Hepatocyte (in vitro differentiated cells): ENCODE measurements at regions not wholly inside any gene's neighbourhood (a gene's known extent, or its start where the extent isn't known, plus 50 kb on each side); places are given as distances from the start of the nearest gene placed in this dataset.

Experiments used
- DNase-seq: peaks from one replicate; pipeline ENCODE4 v3.0.0-alpha.2; 2016; ENCODE audit warnings: low spot score
- H2AFZ ChIP-seq: fragments of 200-600 bp; sonication (generic); 2 replicates; pipeline ENCODE4 v1.6.0; 2016; ENCODE audit warnings: antibody characterized with exemption, mild to moderate bottlenecking
- H3K27ac ChIP-seq: fragments of 200-600 bp; sonication (generic); 2 replicates; pipeline ENCODE4 v1.5.1; 2016; ENCODE audit warnings: mild to moderate bottlenecking
- H3K27me3 ChIP-seq: fragments of 200-600 bp; sonication (generic); 2 replicates; pipeline ENCODE4 v1.6.1; 2016
- H3K36me3 ChIP-seq: fragments of 200-600 bp; sonication (generic); replicated peaks from 2 replicates; pipeline ENCODE4 v1.5.1; 2016; ENCODE audit warnings: low read depth; ENCODE audit not compliant: insufficient read depth
- H3K4me1 ChIP-seq: fragments of 200-600 bp; sonication (generic); 2 replicates; pipeline ENCODE4 v1.5.1; 2016; ENCODE audit warnings: mild to moderate bottlenecking, moderate library complexity; ENCODE audit not compliant: insufficient read depth
- H3K4me2 ChIP-seq: fragments of 200-600 bp; sonication (generic); 2 replicates; pipeline ENCODE4 v1.6.0; 2016
- H3K4me3 ChIP-seq: fragments of 200-600 bp; sonication (generic); 2 replicates; pipeline ENCODE4 v1.5.1; 2016; ENCODE audit warnings: mild to moderate bottlenecking
- H3K79me2 ChIP-seq: fragments of 200-600 bp; sonication (generic); 2 replicates; pipeline ENCODE4 v1.6.0; 2017; ENCODE audit warnings: mild to moderate bottlenecking
- H3K9me2 ChIP-seq: fragments of 200-600 bp; sonication (generic); replicated peaks from 2 replicates; pipeline ENCODE4 v1.6.0; 2017; ENCODE audit warnings: mild to moderate bottlenecking; ENCODE audit not compliant: insufficient read depth
- H3K9me3 ChIP-seq: fragments of 200-600 bp; sonication (generic); 2 replicates; pipeline ENCODE4 v1.5.1; 2016; ENCODE audit warnings: low read depth, mild to moderate bottlenecking
- H4K20me1 ChIP-seq: fragments of 200-600 bp; sonication (generic); 2 replicates; pipeline ENCODE4 v1.6.0; 2016; ENCODE audit warnings: mild to moderate bottlenecking; ENCODE audit not compliant: insufficient read depth, poor library complexity, severe bottlenecking
- EZH2 ChIP-seq: fragments of 200-600 bp; sonication (generic); IDR thresholded peaks from 2 replicates; pipeline ENCODE4 v1.6.1; 2016; ENCODE audit warnings: antibody characterized with exemption, mild to moderate bottlenecking, borderline replicate concordance
- EZH2phosphoT487 ChIP-seq: fragments of 200-600 bp; sonication (generic); IDR thresholded peaks from one replicate; pipeline ENCODE4 v1.6.1; 2018; ENCODE audit warnings: antibody characterized with exemption, mild to moderate bottlenecking, low read depth, moderate library complexity; ENCODE audit not compliant: unreplicated experiment, severe bottlenecking
- WGBS: methylation state at CpG from one replicate; pipeline ENCODE4 v1.1.6; 2016; ENCODE audit warnings: low lambda C conversion rate; ENCODE audit errors: missing lambda C conversion rate; 5-methylcytosine and 5-hydroxymethylcytosine counted together
- TF ChIP-seq, protein P1 (sequence below): fragments of 200-600 bp; sonication (generic); IDR thresholded peaks from 2 replicates; pipeline ENCODE4 v1.5.1; 2016; ENCODE audit warnings: antibody characterized with exemption, mild to moderate bottlenecking; ENCODE audit not compliant: poor library complexity

DNA sequence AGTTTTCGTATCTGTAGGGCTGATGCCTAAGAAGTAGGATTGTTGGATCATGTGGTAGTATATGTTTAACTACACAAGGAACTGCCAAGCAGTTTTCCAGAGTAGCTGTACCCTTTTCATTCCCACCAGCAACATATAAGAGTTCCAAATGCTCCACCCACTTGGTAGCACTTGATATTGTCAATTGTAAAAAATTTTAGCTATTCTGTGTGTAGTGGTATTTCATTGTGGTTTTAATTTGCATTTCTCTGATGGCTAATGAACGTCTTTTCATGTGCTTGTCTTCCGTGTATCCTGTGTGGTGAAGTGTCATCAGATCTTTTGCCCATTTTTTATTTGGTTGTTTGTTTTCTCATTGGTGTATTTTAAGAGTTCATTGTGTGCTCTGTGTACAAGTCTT, 69.7 kb downstream of the TANC2 start:
- DNase-seq, result no peak
- Histone ChIP-seq H3K36me3 (no peaks in the 10 kb centered on the region), H3K27me3 (no peaks in the 10 kb centered on the region), H2AFZ (no peak overlapping the region), H3K4me3 (no peak overlapping the region), H4K20me1 (no peaks in the 10 kb centered on the region), H3K4me1 (peaks cover 10% of the 10 kb centered on the region), H3K27ac (no peak overlapping the region), H3K79me2 (peaks cover 22% of the 10 kb centered on the region), H3K4me2 (no peak overlapping the region), H3K9me2 (no peaks in the 10 kb centered on the region), H3K9me3 (no peaks in the 10 kb centered on the region)
- TF ChIP-seq, protein P1, sequence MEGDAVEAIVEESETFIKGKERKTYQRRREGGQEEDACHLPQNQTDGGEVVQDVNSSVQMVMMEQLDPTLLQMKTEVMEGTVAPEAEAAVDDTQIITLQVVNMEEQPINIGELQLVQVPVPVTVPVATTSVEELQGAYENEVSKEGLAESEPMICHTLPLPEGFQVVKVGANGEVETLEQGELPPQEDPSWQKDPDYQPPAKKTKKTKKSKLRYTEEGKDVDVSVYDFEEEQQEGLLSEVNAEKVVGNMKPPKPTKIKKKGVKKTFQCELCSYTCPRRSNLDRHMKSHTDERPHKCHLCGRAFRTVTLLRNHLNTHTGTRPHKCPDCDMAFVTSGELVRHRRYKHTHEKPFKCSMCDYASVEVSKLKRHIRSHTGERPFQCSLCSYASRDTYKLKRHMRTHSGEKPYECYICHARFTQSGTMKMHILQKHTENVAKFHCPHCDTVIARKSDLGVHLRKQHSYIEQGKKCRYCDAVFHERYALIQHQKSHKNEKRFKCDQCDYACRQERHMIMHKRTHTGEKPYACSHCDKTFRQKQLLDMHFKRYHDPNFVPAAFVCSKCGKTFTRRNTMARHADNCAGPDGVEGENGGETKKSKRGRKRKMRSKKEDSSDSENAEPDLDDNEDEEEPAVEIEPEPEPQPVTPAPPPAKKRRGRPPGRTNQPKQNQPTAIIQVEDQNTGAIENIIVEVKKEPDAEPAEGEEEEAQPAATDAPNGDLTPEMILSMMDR, result no peak
- TF ChIP-seq EZH2phosphoT487 (no peak), EZH2 (no peak)
- 83% methylated on average over 3 of the region's 3 CpGs for WGBS

DNA sequence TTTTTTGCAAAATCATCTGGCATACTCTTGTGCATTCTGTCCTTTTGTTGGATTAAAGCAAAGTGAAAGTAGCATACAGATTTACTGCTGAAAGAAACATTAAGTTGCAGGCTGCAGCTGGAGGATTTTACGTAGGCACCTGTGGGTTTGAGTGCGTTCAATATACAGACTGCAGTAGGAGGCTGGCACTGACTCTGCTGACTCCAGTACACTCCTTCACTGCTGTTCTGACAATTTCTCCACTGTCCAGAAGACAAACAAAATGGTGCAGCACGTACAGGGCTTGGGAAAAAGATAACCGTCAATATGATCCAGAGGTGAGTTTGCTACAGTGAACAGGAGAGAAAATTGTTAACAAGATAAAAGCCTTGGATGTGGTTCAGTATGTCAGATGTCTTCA, 73.3 kb downstream of the TANC2 start:
- WGBS, result 63% methylated on average over 4 of the region's 4 CpGs
- Histone ChIP-seq H3K36me3 (no peaks in the 10 kb centered on the region), H4K20me1 (no peaks in the 10 kb centered on the region), H3K9me3 (no peaks in the 10 kb centered on the region), H3K4me3 (no peak overlapping the region), H3K27ac (no peak overlapping the region), H3K79me2 (peaks cover 22% of the 10 kb centered on the region), H3K9me2 (no peaks in the 10 kb centered on the region), H2AFZ (no peak overlapping the region), H3K4me1 (peaks cover 10% of the 10 kb centered on the region), H3K27me3 (no peaks in the 10 kb centered on the region), H3K4me2 (peak overlapping the region; percentile 61)
- DNase-seq, result no peak
- TF ChIP-seq EZH2 (no peak), EZH2phosphoT487 (no peak)
- TF ChIP-seq, protein P1, result no peak

DNA sequence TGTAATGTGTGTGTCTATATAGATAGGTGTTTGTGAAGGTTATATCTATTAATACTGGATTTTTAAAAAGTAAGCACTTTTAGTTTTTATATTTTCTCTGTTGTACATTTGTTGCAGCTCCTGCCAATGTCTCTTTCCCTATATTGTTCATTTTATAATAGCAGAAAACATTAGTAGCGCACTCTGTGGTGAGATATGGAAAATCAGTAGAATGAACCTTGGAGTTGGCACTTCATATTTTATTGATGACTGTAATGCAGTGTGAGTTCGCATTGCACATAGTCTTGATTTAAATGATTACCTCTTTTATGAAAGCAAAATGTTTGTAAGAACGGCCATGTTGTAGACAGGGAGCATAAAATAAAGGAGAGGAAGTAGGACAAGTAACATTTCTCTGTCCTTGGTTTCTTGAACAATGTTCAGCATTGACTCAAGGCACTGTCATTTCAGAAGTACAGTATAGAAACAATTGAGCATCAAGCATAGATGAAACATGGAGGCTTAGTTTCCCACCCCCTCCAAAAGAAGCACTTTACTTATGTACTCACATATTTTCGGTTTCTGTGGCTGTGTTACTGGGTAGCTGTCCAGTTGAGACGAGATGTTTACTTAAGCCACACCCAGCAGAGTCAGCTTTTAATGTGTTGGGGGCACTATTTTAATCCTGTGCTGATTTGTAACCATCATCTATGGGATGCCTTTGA, 74.0 kb downstream of the TANC2 start:
- no peaks in the 10 kb centered on the region for H4K20me1 ChIP-seq
- no peak for TF ChIP-seq EZH2
- TF ChIP-seq EZH2phosphoT487, result no peak
- TF ChIP-seq, protein P1, result no peak
- H3K36me3 ChIP-seq, result no peaks in the 10 kb centered on the region
- H3K27me3 ChIP-seq, result no peaks in the 10 kb centered on the region
- no peak overlapping the region for H2AFZ ChIP-seq
- peaks cover 10% of the 10 kb centered on the region for H3K4me1 ChIP-seq
- no peak for DNase-seq
- no peak overlapping the region for H3K4me3 ChIP-seq
- WGBS, result 67% methylated on average over 5 of the region's 5 CpGs
- H3K9me2 ChIP-seq, result no peaks in the 10 kb centered on the region
- peak overlapping the region; percentile 61 for H3K4me2 ChIP-seq
- no peak overlapping the region for H3K27ac ChIP-seq
- H3K79me2 ChIP-seq, result peaks cover 22% of the 10 kb centered on the region
- H3K9me3 ChIP-seq, result no peaks in the 10 kb centered on the region
